Sigmoid colon (tissue), 4 donors: ENCODE measurements at regions not wholly inside any gene's neighbourhood (a gene's known extent, or its start where the extent isn't known, plus 50 kb on each side); places are given as distances from the start of the nearest gene placed in this dataset.

Source experiments
- CTCF ChIP-seq, 4 experiments: fragments of 450-650 bp in 3 of 4; fragments of 200-600 bp in 1 of 4; IDR thresholded peaks; one replicate each; pipeline ENCODE4 v1.5.1; 2016 to 2019; ENCODE audit warnings: antibody characterized with exemption in 4 of 4, mild to moderate bottlenecking in 3 of 4, moderate library complexity in 2 of 4
- POLR2A ChIP-seq, 2 donors: fragments of 450-650 bp; IDR thresholded peaks; one replicate each; pipeline ENCODE4 v1.6.1; 2016; ENCODE audit warnings: antibody characterized with exemption in 2 of 2, mild to moderate bottlenecking in 2 of 2, moderate library complexity in 2 of 2
- POLR2AphosphoS5 ChIP-seq, 4 donors: sonication (generic); formaldehyde crosslinking; IDR thresholded peaks; one replicate each; pipeline ENCODE4 v1.6.1; 2017; ENCODE audit warnings: antibody characterized with exemption in 4 of 4

DNA sequence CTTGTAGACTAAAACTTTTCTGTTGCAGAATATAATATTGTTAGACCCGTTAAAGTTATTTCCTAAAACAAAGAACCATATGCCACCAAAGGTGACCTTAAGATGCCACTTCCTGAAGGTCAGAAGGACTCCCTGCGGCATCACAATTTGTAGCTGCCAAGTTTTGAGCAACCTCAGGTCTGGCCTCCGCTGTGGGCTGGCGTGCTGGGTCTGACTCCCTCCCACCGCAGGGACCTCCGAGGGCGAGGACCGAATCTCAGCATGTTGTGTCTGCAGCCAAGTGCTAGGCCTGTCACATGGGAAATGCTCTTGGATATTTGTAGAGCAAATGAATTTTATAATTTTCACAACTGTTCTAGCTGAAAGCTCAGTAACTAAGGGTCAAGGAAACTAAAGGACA, 285.9 kb downstream of the NDUFA10 start:
- TF ChIP-seq POLR2A (IDR thresholded peaks at IDR 0.05): no peak
- no peak for TF ChIP-seq POLR2AphosphoS5 (IDR thresholded peaks at IDR 0.05)
- no peak for TF ChIP-seq CTCF (IDR thresholded peaks at IDR 0.05)
